GM21447 (cell line): ENCODE measurements at regions not wholly inside any gene's neighbourhood (a gene's known extent, or its start where the extent isn't known, plus 50 kb on each side); places are given as distances from the start of the nearest gene placed in this dataset.

Source experiments
- ATAC-seq: cut with Tn5 transposase; IDR thresholded peaks from one replicate; pipeline ENCODE4 v1.9.1; 2021; ENCODE audit not compliant: unreplicated experiment

DNA sequence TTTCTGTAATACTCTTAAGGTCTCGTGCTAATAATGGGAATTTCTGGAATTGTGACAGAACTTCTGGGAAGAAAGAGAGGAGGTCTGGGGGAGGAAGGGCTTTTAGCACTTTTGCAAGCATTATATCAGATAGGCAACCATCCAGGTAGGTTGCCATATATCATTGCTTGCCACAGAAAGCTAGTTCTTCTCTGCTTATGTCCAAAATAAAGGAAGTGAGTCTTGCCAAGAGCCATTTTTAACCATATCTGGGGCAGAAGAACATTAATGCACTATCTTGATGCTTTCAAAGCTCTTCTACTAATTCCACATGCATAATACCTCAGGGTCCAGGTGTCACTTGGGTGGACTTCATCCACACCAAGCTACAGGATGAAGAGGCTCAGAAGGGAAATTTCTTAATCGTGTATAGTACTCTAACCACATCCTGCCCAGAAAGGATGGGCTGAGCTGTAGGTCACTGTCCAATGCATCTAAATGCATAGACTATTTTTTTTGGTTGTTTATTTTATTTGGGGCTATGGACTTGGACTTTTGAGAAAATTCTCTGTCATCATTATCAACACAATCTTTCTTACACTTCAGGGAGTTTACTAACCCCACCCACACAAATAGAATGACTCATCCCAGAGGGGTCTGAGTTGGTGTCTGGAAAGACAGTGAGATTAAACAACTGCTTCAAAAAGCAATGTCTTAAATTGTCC is 68.9 kb upstream of the ADO start:
- peak; percentile 47 for ATAC-seq

DNA sequence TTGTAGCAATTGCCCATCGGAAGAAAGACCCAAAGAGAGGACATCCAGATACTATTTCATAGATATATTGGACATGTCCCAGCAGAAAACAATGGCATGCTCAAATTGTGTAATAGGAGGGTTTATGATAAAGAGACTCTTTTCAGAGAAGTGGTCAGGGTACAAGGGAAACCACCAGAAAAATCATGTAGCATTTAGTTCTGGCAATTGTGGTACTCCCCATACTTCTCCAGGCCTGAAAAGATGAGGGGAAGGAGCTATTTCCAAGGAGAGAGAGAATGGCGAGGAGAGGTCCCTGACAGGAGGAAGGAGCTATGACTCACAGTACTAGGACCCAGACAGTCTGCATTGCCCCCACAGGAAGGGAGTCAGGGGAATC is 68.4 kb upstream of the ADO start:
- no peak for ATAC-seq

DNA sequence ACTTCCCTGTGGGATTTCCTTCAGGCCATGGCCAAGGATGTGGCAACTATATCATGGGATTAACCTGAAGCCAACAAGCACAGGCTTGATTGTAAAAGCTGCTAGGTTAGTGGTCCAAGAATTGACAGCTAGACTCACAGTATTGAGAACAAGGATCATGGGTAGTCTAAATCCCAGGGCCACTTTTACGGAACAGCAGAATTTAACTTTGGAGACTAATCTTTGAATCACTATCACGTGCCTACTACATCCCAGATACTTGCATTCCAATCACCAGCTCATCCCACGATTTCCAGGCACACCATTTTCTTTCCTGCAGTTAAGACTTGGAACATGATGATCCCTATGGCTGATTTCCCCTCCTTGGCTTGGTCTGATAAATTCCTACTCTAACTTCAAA is 65.6 kb upstream of the ADO start:
- ATAC-seq: no peak

DNA sequence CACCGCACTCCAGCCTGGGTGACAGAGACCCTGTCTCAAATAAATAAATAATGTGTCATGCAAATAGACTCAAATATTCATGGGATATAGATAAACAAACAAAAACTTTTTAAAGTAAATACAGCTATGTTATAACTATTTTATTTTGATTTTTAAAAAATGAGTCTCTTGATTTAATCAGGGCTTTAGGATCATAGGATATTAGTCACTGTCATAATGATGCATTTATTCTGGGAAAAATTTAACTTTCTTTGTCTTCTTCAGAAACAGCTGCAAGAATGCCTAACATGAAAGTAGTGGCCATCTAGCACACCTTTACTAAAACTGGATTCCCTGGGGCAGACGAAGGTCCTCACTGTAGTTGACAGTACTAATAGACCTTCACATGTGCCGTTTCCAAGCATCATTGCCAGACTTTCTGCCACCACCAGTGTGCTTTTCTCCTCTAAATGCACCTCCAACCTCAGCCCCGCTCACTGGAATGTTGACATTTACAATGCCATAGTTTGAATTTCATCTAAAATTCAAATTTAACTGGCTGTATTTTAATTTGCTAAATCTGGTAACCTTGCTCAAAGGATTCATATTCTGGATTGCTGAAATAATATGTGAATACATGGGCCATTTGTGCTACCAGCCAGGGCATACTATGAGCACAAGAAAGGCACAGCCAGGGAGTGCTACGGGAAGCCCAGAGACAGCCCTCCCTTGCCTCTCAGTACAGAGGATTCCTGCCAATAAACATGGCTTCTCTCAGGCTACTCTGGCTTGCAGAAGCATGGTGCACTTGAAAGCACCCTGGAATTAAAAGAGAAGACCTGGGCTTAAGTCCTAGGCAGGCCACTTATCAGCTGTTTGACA is 63.4 kb upstream of the ADO start:
- no peak for ATAC-seq

DNA sequence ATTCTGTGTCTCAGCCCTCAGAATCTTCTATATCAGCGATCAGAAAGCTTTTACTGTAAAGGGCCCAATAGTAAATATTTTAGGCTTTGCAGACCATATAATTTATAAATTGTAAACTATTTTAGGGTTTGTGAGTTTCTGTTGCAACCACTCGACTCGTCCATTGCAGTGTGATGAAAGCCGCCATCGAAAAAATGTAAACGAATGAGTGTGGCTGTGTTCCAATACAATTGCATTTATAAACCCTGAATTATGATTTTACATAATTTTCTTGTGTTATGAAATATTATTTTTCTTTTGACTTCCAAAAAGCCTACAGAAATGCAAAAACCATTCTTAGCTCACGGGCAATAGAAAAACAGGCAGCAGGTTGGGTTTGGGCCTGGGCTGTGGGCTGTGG is 62.5 kb upstream of the ADO start:
- ATAC-seq: no peak

DNA sequence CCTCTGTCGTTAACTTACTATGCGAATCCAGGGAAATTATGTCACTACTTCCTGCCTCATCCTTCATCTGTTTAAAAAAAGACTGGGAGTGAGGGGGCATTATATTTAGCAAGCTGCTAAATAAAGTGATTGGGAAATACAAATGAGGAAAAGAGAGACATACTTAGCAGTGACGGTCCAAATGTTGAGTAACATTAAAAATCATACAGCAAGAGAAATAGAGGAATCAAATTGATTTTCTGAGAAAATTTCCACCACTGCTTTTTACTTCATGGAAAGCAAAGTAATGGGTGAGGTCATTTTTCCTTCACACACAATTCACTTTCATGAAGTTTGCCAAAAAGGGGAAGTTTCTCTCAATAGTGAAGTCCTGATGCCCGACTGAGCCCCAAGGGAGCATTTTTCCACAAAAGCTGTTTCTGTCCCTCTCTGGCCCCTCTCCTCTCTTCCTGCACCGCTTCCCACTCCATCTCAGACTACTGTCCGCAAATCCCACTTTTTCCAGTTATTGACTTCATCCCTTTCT is 61.9 kb upstream of the ADO start:
- ATAC-seq: peak; percentile 55

DNA sequence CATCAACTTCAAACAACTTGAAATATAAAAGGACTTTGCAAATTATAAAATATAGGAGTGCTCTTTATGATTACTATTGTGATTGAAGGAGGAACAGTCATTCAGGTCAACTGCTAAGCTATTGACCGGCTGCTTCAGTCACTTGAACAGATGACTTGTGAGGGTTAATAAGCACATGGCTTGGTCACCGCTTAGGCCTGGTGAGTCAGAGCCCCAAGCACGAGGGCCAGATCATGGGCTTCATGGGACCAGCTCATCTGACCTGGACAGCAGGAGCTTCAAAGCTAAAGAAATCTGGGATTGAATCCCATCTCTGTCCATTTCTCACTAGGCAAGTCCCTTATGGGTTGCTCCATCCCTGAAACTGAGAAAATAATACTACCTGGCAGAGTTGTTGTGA is 60.4 kb upstream of the ADO start:
- ATAC-seq: no peak

DNA sequence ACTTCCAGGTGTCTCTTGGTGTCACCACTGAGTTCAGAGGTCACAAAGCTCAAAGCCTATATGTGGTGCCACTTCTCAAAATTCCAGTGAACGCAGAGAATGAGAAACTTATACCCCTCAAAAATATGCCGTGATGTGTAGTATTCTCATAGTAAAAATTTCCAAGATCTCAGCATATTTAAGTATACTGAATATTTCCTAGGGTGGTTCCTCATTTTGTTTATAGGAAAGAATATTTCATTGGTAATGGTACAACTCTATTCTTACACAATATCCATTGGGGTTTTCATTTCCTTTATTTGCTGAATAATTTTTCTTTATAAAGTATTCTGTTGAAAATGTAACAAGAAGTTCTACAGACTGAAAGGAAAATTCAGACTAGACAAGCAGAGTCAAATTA is 58.9 kb upstream of the ADO start:
- ATAC-seq: no peak

DNA sequence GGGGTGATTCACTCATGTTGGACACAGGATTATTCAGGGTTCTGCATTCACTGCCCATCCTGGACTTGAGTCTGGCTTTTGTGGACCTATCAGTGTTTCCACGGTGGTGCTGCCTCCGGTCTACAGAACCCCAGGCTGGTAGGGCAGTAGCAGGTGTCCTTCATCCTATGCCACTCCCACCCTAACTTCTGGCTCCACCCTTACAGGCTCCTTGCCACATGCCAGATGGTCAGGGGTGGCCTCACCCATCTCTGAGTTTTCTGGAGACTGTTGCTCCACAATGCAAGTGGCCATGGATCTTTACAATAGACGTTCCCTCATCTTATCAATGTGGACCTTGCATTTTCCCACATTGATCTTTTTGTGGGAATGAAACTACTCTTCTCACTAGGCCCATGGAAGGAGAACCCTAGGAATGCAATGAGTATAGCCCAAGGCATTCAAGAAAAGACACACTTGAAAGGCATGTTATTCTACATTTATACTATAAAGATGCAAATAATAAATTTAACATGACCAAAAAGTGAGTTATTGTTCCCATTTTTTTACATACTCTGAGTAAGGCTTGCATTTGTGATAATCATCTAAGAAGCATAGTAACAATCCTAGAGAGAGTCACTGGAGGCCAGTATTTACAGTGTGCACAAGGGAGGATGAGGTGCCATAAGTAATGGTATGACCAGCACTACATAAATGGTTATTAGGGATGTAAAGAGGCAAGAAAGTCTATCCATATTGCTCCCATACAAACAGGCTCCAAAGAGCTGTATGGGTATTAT is 57.4 kb upstream of the ADO start:
- ATAC-seq: no peak

DNA sequence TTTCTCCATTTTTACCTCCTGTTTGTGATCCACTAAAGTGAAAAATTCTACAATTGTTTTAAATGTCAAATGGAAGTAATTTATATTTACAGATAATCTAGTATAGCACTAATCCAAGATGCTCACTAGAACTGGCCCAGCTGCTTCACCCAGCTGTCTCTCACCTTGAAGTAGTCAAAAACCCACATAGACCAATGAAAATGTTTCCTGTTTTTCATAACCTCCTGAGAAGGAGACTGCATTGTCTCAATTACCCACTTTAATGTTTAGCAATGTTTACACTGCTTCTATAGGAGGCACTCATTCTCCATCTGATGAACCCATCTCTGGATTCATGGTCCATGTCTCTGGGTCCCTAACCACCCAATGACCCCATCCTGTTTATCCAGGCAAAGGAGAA is 56.1 kb upstream of the ADO start:
- no peak for ATAC-seq

DNA sequence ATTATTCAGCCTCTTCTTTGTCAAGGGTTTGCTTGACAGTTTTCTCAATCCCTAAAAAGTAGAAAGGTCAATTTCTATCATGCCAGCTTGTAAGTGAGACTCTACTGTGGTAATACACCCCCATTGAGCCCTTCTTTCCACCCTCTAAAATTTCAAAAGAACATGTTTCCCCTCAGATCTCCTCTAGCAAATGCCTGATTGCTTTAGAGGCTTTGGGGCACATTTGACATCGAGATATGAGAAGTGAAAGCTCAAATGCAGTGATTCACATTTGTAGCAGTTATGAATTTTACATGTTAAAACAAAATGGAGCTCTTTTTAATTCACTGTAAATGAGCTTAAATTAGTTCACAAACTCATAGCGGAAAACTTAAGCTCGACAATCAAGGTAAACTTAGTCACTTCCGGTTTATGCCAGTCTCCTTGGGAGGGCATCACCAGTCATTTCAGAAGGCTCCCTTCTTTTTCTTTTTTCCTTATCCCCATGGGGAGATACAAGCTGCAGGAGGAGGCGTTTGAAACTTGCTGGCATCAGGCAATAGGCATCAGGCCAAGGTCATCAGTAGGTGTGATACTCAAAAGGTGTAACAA is 55.3 kb upstream of the ADO start:
- ATAC-seq: no peak
